ENCODE measurements at regions not wholly inside any gene's neighbourhood (a gene's known extent, or its start where the extent isn't known, plus 50 kb on each side); places are given as distances from the start of the nearest gene placed in this dataset.

GRCh38 chr16:87229230-87230188 is 87.7 kb downstream of the C16orf95 start:
- no peak for DNase-seq (ENCODE audit: low read depth)

GRCh38 chr16:87230571-87230970 is 86.6 kb downstream of the C16orf95 start:
- DNase-seq (ENCODE audit: low read depth): no peak

GRCh38 chr16:87231295-87231694 is 85.9 kb downstream of the C16orf95 start:
- no peak for DNase-seq (ENCODE audit: low read depth)

- no peak for DNase-seq (ENCODE audit: low read depth)
These were observed 85.3 kb downstream of the C16orf95 start for GRCh38 chr16:87231911-87232310.

GRCh38 chr16:87233928-87234327 is 83.3 kb downstream of the C16orf95 start:
- no peak for DNase-seq (ENCODE audit: low read depth)

GRCh38 chr16:87234601-87235000 is 82.6 kb downstream of the C16orf95 start:
- DNase-seq (ENCODE audit: low read depth): no peak

- no peak for DNase-seq (ENCODE audit: low read depth)
These were observed 81.2 kb downstream of the C16orf95 start for GRCh38 chr16:87235810-87236515.

- no peak for DNase-seq (ENCODE audit: low read depth)
These were observed 80.6 kb downstream of the C16orf95 start for GRCh38 chr16:87236516-87237115.

GRCh38 chr16:87238361-87238715 is 78.9 kb downstream of the C16orf95 start:
- no peak for DNase-seq (ENCODE audit: low read depth)

GRCh38 chr16:87239545-87239944 is 77.6 kb downstream of the C16orf95 start:
- DNase-seq (ENCODE audit: low read depth): no peak

GRCh38 chr16:87240211-87241136 is 76.7 kb downstream of the C16orf95 start:
- peak; percentile 38 for DNase-seq (ENCODE audit: low read depth)

- DNase-seq (ENCODE audit: low read depth): no peak
These were observed 75.9 kb downstream of the C16orf95 start for GRCh38 chr16:87241137-87241771.

- no peak for DNase-seq (ENCODE audit: low read depth)
These were observed 73.7 kb downstream of the C16orf95 start for GRCh38 chr16:87243478-87243877.

GRCh38 chr16:87244636-87245197 is 72.5 kb downstream of the C16orf95 start:
- no peak for DNase-seq (ENCODE audit: low read depth)

- DNase-seq (ENCODE audit: low read depth): no peak
These were observed 71.7 kb downstream of the C16orf95 start for GRCh38 chr16:87245511-87245910.

GRCh38 chr16:87246269-87247065 is 70.7 kb downstream of the C16orf95 start:
- DNase-seq (ENCODE audit: low read depth): no peak

- no peak for DNase-seq (ENCODE audit: low read depth)
These were observed 68.5 kb downstream of the C16orf95 start for GRCh38 chr16:87248714-87249113.

- no peak for DNase-seq (ENCODE audit: low read depth)
These were observed 67.8 kb downstream of the C16orf95 start for GRCh38 chr16:87249425-87249824.

GRCh38 chr16:87250431-87250960 is 66.7 kb downstream of the C16orf95 start:
- no peak for DNase-seq (ENCODE audit: low read depth)
